ENCODE measurements at regions not wholly inside any gene's neighbourhood (a gene's known extent, or its start where the extent isn't known, plus 50 kb on each side); places are given as distances from the start of the nearest gene placed in this dataset.
"Not testable (repeated sequence)": the region's sequence is repeated elsewhere in the genome, so short reads cannot be mapped to it uniquely, and the experiment has no call there.

DNA sequence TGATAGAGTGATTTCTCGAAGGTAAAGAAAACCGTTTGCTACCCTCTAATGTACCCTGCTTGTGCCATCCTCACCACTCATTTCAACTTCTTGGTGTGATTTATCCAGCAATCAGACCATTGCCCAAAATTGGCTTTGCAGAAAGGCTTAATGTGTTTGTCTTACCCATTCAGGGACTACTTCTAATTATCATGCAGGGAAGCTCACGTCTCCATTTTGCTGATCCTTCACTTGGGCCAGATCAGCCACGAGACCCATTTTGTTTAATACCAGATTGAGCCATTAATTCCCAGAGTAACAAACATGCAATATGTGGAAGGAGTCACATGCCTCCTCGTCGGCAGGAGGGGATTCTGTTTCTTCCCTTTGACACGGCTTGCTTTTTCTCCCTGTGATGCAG lies 51.1 kb upstream of the CRY1 start:
- DNase-seq, result no peak

DNA sequence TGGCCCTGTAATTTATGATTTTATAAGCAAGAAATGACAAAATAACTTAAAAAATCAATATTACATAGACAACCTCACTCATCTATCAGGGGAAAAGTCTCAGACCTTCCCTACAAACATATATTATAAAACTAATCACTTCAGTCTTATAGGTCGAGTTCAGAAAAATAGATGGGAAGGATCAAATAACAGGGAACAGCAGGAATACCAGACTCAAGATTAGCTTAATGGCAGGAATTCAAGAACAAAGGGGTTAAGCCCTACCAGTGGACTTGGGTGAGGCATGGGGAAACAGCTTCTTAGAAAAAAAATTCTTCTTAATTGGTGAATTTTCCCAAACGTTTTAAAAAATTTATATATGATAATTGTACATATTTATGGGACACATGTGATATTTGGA lies 51.6 kb upstream of the CRY1 start:
- no peak for DNase-seq

- no peak for DNase-seq
Observed at GRCh38 chr12:107145397-107145796, 52.0 kb upstream of the CRY1 start.

- no peak for DNase-seq
Observed at GRCh38 chr12:107148107-107148506, 54.8 kb upstream of the CRY1 start.

- DNase-seq, result no peak
Observed at GRCh38 chr12:107152315-107152714, 59.0 kb upstream of the CRY1 start.

DNA sequence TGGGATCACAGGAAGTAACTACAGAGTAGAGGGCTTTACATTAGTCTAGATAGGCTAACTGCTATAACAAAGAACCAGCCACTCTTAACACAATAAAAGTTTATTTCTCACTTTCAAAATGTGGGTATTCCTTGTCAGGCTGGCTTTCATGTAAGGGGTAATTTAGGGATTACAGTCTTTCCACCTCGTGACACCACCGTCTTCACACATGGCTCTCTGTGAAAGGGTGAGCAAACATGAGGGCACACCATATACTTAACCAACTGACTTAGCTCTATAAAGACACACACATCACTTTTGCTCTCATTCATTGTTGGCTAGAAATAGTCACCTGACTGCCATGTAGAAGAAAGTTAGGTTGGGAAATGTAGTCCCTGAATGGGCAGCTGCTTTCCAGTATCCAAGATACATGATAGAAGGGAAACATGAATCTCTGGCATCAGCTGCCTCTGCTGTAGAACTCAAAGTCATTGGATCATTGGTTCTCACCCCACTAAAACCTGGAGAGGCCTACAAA lies 66.1 kb upstream of the CRY1 start:
- DNase-seq, result no peak

DNA sequence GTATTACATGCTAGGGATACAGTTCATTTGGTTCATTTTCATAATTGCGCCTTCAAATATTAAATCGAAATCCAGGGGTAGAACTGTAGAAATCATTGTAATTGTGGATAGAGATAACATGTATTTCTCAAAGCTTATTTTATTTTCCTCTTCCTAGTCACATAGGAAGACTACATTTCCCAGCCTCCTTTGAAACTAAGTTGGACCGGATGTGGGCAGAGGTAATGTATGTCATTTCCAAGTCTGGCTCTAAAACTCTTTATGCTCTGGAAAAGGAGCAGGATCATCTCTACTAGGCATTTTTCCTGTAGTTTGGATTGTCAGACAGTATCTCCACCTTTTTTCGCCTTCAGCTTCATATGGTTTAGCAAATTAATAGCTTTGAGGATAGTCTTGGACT lies 70.1 kb upstream of the CRY1 start:
- DNase-seq, result no peak

- DNase-seq, result no peak
Observed at GRCh38 chr12:107164392-107164791, 71.0 kb upstream of the CRY1 start.

DNA sequence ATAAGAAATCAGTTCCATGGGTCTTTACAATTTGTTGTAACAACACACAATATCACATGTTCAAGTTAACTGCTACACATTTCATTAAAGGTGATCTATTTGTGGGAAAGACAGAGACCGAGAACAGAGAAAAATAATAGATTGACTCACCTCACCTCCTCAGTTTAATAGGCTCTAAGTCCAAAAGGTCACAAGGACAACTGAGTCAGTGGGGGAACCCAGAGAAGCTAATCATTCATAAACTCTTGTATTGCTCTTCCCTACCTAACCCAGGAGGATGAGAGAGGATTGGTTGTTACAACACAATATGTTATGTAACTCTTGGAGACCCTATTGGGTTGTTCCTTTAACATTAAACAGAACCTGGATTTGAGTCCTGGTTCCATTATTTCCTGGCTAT lies 72.2 kb upstream of the CRY1 start:
- DNase-seq, result no peak

- no peak for DNase-seq
Observed at GRCh38 chr12:107167756-107168155, 74.4 kb upstream of the CRY1 start.

DNA sequence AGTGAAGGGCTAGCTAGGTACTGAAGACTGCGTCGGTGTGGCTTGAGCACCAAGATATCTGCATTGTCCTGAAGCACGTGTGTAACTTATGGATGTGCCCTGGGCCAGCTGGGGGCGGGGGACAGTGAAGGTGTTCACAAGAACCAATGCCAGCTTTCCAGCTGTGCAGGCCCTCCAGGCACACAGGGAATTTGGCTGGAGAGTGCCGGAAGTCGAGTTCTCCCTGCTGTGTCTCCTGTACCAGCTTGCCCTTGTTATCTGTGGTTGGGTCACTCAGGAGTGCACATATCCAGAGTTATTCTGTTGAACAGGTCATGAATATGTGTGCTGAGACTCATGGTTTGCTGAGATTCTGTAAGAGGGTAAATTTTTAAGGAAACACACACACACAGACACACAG lies 75.9 kb upstream of the CRY1 start:
- DNase-seq, result no peak

GRCh38 chr12:107178776-107179175 lies 85.4 kb upstream of the CRY1 start:
- DNase-seq, result no peak

GRCh38 chr12:107179871-107180270 lies 86.5 kb upstream of the CRY1 start:
- no peak for DNase-seq

- DNase-seq, result no peak
Observed at GRCh38 chr12:107180272-107180671, 86.9 kb upstream of the CRY1 start.

GRCh38 chr12:107184359-107184930 lies 91.1 kb upstream of the CRY1 start:
- no peak for DNase-seq

GRCh38 chr12:107196681-107197080 lies 103.3 kb upstream of the CRY1 start:
- DNase-seq, result no peak

- no peak for DNase-seq
Observed at GRCh38 chr12:107200394-107200793, 107.0 kb upstream of the CRY1 start.

- no peak for DNase-seq
Observed at GRCh38 chr12:107207931-107208525, 114.7 kb upstream of the CRY1 start.

DNA sequence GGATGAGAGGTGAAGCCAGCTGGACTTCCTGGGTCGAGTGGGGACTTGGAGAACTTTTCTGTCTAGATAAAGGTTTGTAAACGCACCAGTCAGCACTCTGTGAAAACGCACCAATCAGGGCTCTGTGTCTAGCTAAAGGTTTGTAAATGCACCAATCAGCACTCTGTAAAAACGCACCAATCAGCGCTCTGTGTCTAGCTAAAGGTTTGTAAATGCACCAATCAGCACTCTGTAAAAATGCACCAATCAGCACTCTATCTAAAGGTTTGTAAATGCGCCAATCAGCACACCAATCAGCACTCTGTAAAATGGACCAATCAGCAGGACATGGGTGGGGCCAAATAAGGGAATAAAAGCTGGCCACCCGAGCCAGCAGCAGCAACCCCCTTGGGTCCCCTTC lies 116.4 kb upstream of the CRY1 start:
- not testable (repeated sequence) for DNase-seq

DNA sequence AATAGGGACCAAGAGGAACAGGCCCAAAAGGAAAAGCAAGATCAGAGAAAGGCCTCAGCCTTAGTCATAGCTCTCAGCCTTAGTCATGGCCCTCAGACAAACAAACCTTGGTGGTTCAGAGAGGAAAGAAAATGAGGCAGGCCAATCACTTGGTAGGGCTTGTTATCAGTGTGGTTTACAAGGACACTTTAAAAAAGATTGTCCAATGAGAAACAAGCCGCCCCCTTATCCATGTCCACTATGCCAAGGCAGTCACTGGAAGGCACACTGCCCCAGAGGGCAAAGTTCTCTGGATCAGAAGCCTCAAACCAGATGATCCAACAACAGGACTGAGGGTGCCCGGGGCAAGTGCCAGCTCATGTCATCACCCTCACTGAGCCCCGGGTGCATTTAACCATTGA lies 121.0 kb upstream of the CRY1 start:
- DNase-seq, result not testable (repeated sequence)

DNA sequence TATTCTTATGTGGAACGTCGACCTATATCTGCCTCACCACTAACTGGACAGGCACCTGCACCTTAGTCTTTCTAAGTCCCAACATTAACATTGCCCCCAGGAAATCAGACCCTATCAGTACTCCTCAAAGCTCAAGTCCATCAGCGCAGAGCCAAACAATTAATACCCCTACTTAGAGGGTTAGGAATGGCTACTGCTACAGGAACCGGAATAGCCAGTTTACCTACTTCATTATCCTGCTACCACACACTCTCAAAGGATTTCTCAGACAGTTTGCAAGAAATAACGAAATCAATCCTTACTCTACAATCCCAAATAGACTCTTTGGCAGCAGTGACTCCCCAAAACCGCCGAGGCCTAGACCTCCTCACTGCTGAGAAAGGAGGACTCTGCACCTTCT lies 123.1 kb upstream of the CRY1 start:
- not testable (repeated sequence) for DNase-seq

- no peak for DNase-seq
Observed at GRCh38 chr12:107219301-107219700, 126.0 kb upstream of the CRY1 start.

- DNase-seq, result no peak
Observed at GRCh38 chr12:107221913-107222312, 128.6 kb upstream of the CRY1 start.

- no peak for DNase-seq
Observed at GRCh38 chr12:107223821-107224220, 130.5 kb upstream of the CRY1 start.

- DNase-seq, result no peak
Observed at GRCh38 chr12:107225635-107226034, 132.3 kb upstream of the CRY1 start.

Measured in NCI-H1436 (cell line).